Endodermal cell (in vitro differentiated cells): ENCODE measurements at regions not wholly inside any gene's neighbourhood (a gene's known extent, or its start where the extent isn't known, plus 50 kb on each side); places are given as distances from the start of the nearest gene placed in this dataset.
"Not testable (repeated sequence)": the region's sequence is repeated elsewhere in the genome, so short reads cannot be mapped to it uniquely, and the experiment has no call there.

Source experiments
- DNase-seq: peaks from one replicate; pipeline ENCODE4 v3.0.0-alpha.2; 2017
- H3K27ac ChIP-seq: 2 replicates; pipeline ENCODE4 v1.5.1; 2013; ENCODE audit warnings: mild to moderate bottlenecking, low read depth, low read length, moderate library complexity
- H3K27me3 ChIP-seq: 2 replicates; pipeline ENCODE4 v1.6.1; 2013; ENCODE audit warnings: mild to moderate bottlenecking, low read length, moderate library complexity; ENCODE audit not compliant: insufficient read depth, control insufficient read depth, poor library complexity, severe bottlenecking
- H3K36me3 ChIP-seq: 2 replicates; pipeline ENCODE4 v1.7.0; 2013; ENCODE audit warnings: mild to moderate bottlenecking, low read length, moderate library complexity; ENCODE audit not compliant: control insufficient read depth, insufficient read depth
- H3K4me1 ChIP-seq: one replicate; pipeline ENCODE4 v1.7.0; 2013; ENCODE audit warnings: low read length; ENCODE audit not compliant: control insufficient read depth, insufficient read depth
- H3K4me3 ChIP-seq: 2 replicates; pipeline ENCODE4 v1.5.1; 2013; ENCODE audit warnings: mild to moderate bottlenecking, low read length, moderate library complexity
- H3K9ac ChIP-seq: 2 replicates; pipeline ENCODE4 v1.6.1; 2013; ENCODE audit warnings: mild to moderate bottlenecking, low read length, moderate library complexity; ENCODE audit not compliant: poor library complexity, severe bottlenecking; ENCODE audit errors: extremely low read depth
- H3K9me3 ChIP-seq: 2 replicates; pipeline ENCODE4 v1.6.1; 2013; ENCODE audit warnings: mild to moderate bottlenecking, low read length, moderate library complexity; ENCODE audit not compliant: control insufficient read depth
- H3K27ac Mint-ChIP-seq: 2 replicates; pipeline ENCODE4 v1.8.0; 2020; ENCODE audit warnings: mixed read lengths
- H3K27me3 Mint-ChIP-seq: 2 replicates; pipeline ENCODE4 v1.8.0; 2021; ENCODE audit warnings: mild to moderate bottlenecking, mixed read lengths; ENCODE audit not compliant: insufficient read depth
- H3K36me3 Mint-ChIP-seq: 2 replicates; pipeline ENCODE4 v1.8.0; 2020; ENCODE audit warnings: low read depth, mixed read lengths
- H3K4me1 Mint-ChIP-seq: 2 replicates; pipeline ENCODE4 v1.8.0; 2020; ENCODE audit warnings: mixed read lengths
- H3K4me3 Mint-ChIP-seq: 2 replicates; pipeline ENCODE4 v1.8.0; 2020; ENCODE audit warnings: mild to moderate bottlenecking, moderate library complexity, mixed read lengths
- H3K9me3 Mint-ChIP-seq: 2 replicates; pipeline ENCODE4 v1.8.0; 2020; ENCODE audit warnings: mild to moderate bottlenecking, mixed read lengths
- WGBS, 2 experiments: methylation state at CpG; one replicate each; pipeline versions ENCODE4 v1.1.5 to v1.1.7; 2013; ENCODE audit warnings: missing lambda C conversion rate in 2 of 2, mixed read lengths in 1 of 2; ENCODE audit not compliant: insufficient coverage in 1 of 2, insufficient read length in 1 of 2; 5-methylcytosine and 5-hydroxymethylcytosine counted together
- TF ChIP-seq, protein P1 (sequence below): fragments of 200-600 bp; sonication (generic); conservative IDR thresholded peaks from 2 replicates; pipeline ENCODE4 v1.5.0; 2021; ENCODE audit warnings: antibody characterized with exemption, mild to moderate bottlenecking

DNA sequence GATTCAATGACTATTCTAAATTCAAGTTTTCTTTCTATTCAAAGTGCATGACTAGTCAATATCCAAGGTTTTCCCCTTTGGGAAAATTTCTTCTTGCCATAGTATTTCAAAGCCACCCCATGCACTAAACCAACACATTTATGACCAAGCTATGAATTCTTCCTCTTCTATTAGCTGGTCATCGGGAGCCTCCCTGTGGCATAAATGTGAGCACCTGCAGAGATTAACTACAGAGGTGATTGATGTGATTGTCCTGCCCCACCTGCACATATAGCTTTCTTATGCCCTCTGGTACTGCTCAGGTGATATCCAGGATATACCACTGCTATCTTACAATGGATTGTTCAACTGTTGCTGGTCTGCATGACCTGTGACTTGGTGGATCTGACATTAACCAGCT is 694.9 kb downstream of the ZBBX start:
- H3K36me3 ChIP-seq, result no peaks in the 10 kb centered on the region
- Mint-ChIP-seq H3K36me3 (no peaks in the 10 kb centered on the region), H3K4me1 (peaks cover 3% of the 10 kb centered on the region), H3K4me3 (no peak overlapping the region), H3K9me3 (no peaks in the 10 kb centered on the region), H3K27me3 (no peaks in the 10 kb centered on the region), H3K27ac (no peak overlapping the region)
- TF ChIP-seq, protein P1, sequence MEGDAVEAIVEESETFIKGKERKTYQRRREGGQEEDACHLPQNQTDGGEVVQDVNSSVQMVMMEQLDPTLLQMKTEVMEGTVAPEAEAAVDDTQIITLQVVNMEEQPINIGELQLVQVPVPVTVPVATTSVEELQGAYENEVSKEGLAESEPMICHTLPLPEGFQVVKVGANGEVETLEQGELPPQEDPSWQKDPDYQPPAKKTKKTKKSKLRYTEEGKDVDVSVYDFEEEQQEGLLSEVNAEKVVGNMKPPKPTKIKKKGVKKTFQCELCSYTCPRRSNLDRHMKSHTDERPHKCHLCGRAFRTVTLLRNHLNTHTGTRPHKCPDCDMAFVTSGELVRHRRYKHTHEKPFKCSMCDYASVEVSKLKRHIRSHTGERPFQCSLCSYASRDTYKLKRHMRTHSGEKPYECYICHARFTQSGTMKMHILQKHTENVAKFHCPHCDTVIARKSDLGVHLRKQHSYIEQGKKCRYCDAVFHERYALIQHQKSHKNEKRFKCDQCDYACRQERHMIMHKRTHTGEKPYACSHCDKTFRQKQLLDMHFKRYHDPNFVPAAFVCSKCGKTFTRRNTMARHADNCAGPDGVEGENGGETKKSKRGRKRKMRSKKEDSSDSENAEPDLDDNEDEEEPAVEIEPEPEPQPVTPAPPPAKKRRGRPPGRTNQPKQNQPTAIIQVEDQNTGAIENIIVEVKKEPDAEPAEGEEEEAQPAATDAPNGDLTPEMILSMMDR, result no peak
- no peak overlapping the region for H3K9ac ChIP-seq
- H3K27me3 ChIP-seq, result no peaks in the 10 kb centered on the region
- 95% methylated on average over 1 of the region's 1 CpG; no CpG with 5 or more reads in 1 of the 2 experiments for WGBS, 2 experiments
- no peaks in the 10 kb centered on the region for H3K9me3 ChIP-seq
- no peaks in the 10 kb centered on the region for H3K4me1 ChIP-seq
- DNase-seq, result no peak
- no peak overlapping the region for H3K27ac ChIP-seq
- H3K4me3 ChIP-seq, result no peak overlapping the region

DNA sequence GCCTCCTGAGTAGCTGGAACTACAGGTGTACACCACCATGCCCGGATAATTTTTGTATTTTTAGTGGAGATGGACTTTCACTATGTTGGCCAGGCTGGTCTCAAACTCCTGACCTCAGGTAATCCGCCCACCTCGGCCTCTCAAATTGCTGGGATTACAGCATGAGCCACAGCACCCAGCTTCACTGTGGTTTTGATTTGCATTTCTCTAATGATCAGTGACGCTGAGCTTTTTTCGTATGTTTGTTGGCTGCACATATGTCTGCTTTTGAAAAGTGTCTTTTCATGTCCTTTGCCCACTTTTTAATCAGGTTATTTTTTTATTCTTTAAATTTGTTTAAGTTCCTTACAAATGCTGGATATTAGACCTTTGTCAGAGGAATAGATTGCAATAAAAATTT is 696.0 kb downstream of the ZBBX start:
- DNase-seq, H3K4me1 ChIP-seq, H3K27ac ChIP-seq, H3K4me1 Mint-ChIP-seq, H3K36me3 ChIP-seq, H3K9me3 Mint-ChIP-seq, H3K27ac Mint-ChIP-seq, H3K4me3 Mint-ChIP-seq, H3K27me3 Mint-ChIP-seq, H3K36me3 Mint-ChIP-seq, H3K9me3 ChIP-seq, H3K4me3 ChIP-seq, H3K9ac ChIP-seq, H3K27me3 ChIP-seq: not testable (repeated sequence)
- 86 to 91% methylated on average over 2 to 5 of the region's 5 CpGs for WGBS, 2 experiments

DNA sequence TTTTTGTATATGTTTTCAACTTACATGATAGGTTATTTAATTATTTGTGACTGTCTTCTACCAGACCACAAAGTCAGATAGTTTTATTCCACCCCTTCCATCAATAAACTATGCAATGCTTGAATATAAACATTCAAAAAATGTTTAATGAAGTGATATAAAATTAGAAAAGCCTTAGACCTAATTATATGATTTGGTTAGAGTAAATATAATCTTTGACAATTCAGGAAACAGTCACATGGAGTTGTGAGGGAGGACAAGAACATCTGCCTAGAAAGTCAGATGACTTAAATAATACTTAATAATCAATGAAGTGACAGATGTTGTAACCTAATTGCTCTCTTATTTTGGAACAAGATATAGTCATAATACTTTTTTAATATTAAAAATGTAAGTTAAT is 710.3 kb downstream of the ZBBX start:
- no peaks in the 10 kb centered on the region for H3K27me3 ChIP-seq
- H3K27ac Mint-ChIP-seq, result no peak overlapping the region
- no peaks in the 10 kb centered on the region for H3K36me3 Mint-ChIP-seq
- no peak overlapping the region for H3K4me3 ChIP-seq
- no peaks in the 10 kb centered on the region for H3K27me3 Mint-ChIP-seq
- no peaks in the 10 kb centered on the region for H3K9me3 ChIP-seq
- no peak overlapping the region for H3K27ac ChIP-seq
- H3K9ac ChIP-seq, result no peak overlapping the region
- H3K36me3 ChIP-seq, result no peaks in the 10 kb centered on the region
- no peak overlapping the region for H3K4me3 Mint-ChIP-seq
- H3K4me1 Mint-ChIP-seq, result no peaks in the 10 kb centered on the region
- H3K9me3 Mint-ChIP-seq, result no peaks in the 10 kb centered on the region
- no peaks in the 10 kb centered on the region for H3K4me1 ChIP-seq
- TF ChIP-seq, protein P1, result no peak
- DNase-seq, result no peak

DNA sequence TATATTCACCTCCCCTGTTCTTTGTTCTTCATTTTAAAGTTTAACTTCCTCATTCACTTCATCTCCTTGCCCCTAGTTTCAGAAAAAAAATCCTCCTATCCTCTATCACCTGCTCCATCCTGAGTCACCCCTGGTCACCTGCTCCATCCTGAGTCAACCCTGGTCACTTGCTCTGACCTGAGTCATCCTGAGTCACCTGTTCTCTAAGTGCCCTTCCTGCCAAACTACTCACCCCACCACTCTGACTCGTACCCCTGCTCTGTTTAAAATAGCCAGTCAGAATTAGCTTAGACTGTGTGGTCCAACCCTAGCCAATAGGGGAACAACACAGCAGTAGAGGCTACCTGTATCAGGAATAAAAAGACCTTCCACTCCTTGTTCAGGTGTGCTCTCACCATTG is 716.9 kb downstream of the ZBBX start:
- no peak overlapping the region for H3K4me3 Mint-ChIP-seq
- TF ChIP-seq, protein P1, result no peak
- no peaks in the 10 kb centered on the region for H3K4me1 ChIP-seq
- DNase-seq, result no peak
- H3K27me3 ChIP-seq, result no peaks in the 10 kb centered on the region
- H3K4me1 Mint-ChIP-seq, result no peaks in the 10 kb centered on the region
- H3K27me3 Mint-ChIP-seq, result no peaks in the 10 kb centered on the region
- H3K36me3 ChIP-seq, result no peaks in the 10 kb centered on the region
- H3K9me3 ChIP-seq, result peaks cover 7% of the 10 kb centered on the region
- H3K27ac ChIP-seq, result no peak overlapping the region
- H3K36me3 Mint-ChIP-seq, result no peaks in the 10 kb centered on the region
- H3K9ac ChIP-seq, result no peak overlapping the region
- H3K4me3 ChIP-seq, result no peak overlapping the region
- WGBS, 2 experiments, result 37% methylated on average over 1 of the region's 1 CpG; no CpG with 5 or more reads in 1 of the 2 experiments
- peaks cover 8% of the 10 kb centered on the region for H3K9me3 Mint-ChIP-seq
- no peak overlapping the region for H3K27ac Mint-ChIP-seq
